ENCODE measurements at regions not wholly inside any gene's neighbourhood (a gene's known extent, or its start where the extent isn't known, plus 50 kb on each side); places are given as distances from the start of the nearest gene placed in this dataset.

DNA sequence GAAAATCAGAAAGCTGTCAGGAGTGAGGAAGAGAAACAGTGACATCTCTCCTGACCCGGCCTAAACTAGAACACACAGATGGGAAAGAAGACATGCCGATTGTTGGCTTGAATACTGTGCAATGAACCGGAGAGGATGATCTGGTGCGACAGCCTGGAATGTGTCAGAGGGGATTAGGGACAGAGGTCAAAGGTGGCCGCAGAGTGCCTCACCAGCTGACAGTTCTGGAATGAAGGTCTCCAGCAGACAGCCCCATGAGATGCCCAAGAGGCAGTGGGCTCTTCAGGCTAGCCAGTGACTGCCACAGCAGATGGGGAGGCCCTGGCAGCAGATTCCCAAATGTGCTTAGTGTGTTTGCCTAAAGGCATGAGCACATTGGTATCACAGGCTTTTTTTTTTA, 623.2 kb downstream of the CDH8 start:
- Histone ChIP-seq H3K9me3 (no peaks in the 10 kb centered on the region), H3K27ac (no peak overlapping the region), H3K4me2 (no peak overlapping the region), H3K4me1 (no peaks in the 10 kb centered on the region), H3K4me3 (no peak overlapping the region)
- TF ChIP-seq EHF (CRISPR knock-in tag; IDR thresholded peaks at IDR 0.05), result no peak
- TF ChIP-seq ESRRA (IDR thresholded peaks at IDR 0.05; ENCODE audit: borderline replicate concordance, low read length), result no peak
- TF ChIP-seq ZFP36 (IDR thresholded peaks at IDR 0.05; ENCODE audit: borderline replicate concordance, partially characterized antibody), result no peak
- TF ChIP-seq HDAC2 (IDR thresholded peaks at IDR 0.05), result no peak
- TF ChIP-seq RFX5 (IDR thresholded peaks at IDR 0.05), result no peak
- no peak for TF ChIP-seq KDM5A (IDR thresholded peaks at IDR 0.05)
- TF ChIP-seq, protein P1, sequence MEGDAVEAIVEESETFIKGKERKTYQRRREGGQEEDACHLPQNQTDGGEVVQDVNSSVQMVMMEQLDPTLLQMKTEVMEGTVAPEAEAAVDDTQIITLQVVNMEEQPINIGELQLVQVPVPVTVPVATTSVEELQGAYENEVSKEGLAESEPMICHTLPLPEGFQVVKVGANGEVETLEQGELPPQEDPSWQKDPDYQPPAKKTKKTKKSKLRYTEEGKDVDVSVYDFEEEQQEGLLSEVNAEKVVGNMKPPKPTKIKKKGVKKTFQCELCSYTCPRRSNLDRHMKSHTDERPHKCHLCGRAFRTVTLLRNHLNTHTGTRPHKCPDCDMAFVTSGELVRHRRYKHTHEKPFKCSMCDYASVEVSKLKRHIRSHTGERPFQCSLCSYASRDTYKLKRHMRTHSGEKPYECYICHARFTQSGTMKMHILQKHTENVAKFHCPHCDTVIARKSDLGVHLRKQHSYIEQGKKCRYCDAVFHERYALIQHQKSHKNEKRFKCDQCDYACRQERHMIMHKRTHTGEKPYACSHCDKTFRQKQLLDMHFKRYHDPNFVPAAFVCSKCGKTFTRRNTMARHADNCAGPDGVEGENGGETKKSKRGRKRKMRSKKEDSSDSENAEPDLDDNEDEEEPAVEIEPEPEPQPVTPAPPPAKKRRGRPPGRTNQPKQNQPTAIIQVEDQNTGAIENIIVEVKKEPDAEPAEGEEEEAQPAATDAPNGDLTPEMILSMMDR (IDR thresholded peaks at IDR 0.05), result no peak
- no peak for TF ChIP-seq CBX8 (IDR thresholded peaks at IDR 0.05)
- TF ChIP-seq, protein P2, sequence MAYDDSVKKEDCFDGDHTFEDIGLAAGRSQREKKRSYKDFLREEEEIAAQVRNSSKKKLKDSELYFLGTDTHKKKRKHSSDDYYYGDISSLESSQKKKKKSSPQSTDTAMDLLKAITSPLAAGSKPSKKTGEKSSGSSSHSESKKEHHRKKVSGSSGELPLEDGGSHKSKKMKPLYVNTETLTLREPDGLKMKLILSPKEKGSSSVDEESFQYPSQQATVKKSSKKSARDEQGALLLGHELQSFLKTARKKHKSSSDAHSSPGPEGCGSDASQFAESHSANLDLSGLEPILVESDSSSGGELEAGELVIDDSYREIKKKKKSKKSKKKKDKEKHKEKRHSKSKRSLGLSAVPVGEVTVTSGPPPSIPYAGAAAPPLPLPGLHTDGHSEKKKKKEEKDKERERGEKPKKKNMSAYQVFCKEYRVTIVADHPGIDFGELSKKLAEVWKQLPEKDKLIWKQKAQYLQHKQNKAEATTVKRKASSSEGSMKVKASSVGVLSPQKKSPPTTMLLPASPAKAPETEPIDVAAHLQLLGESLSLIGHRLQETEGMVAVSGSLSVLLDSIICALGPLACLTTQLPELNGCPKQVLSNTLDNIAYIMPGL (CRISPR knock-in tag; IDR thresholded peaks at IDR 0.05; ENCODE audit: borderline replicate concordance), result no peak
- TF ChIP-seq, protein P3, sequence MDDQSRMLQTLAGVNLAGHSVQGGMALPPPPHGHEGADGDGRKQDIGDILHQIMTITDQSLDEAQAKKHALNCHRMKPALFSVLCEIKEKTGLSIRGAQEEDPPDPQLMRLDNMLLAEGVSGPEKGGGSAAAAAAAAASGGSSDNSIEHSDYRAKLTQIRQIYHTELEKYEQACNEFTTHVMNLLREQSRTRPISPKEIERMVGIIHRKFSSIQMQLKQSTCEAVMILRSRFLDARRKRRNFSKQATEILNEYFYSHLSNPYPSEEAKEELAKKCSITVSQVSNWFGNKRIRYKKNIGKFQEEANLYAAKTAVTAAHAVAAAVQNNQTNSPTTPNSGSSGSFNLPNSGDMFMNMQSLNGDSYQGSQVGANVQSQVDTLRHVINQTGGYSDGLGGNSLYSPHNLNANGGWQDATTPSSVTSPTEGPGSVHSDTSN (IDR thresholded peaks at IDR 0.05), result no peak
- TF ChIP-seq, protein P4, sequence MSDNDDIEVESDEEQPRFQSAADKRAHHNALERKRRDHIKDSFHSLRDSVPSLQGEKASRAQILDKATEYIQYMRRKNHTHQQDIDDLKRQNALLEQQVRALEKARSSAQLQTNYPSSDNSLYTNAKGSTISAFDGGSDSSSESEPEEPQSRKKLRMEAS (IDR thresholded peaks at IDR 0.05), result no peak
- no peak for TF ChIP-seq NPAS2 (CRISPR knock-in tag; IDR thresholded peaks at IDR 0.05; ENCODE audit: borderline replicate concordance)
- no peak for TF ChIP-seq FOSB (CRISPR knock-in tag; IDR thresholded peaks at IDR 0.05)
- TF ChIP-seq, protein P5, sequence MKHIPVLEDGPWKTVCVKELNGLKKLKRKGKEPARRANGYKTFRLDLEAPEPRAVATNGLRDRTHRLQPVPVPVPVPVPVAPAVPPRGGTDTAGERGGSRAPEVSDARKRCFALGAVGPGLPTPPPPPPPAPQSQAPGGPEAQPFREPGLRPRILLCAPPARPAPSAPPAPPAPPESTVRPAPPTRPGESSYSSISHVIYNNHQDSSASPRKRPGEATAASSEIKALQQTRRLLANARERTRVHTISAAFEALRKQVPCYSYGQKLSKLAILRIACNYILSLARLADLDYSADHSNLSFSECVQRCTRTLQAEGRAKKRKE (CRISPR knock-in tag; IDR thresholded peaks at IDR 0.05; ENCODE audit: low read depth), result no peak
- no peak for TF ChIP-seq GATA3 (IDR thresholded peaks at IDR 0.05; ENCODE audit: borderline replicate concordance)
- TF ChIP-seq, protein P6, sequence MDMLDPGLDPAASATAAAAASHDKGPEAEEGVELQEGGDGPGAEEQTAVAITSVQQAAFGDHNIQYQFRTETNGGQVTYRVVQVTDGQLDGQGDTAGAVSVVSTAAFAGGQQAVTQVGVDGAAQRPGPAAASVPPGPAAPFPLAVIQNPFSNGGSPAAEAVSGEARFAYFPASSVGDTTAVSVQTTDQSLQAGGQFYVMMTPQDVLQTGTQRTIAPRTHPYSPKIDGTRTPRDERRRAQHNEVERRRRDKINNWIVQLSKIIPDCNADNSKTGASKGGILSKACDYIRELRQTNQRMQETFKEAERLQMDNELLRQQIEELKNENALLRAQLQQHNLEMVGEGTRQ (IDR thresholded peaks at IDR 0.05), result no peak
- POLR2A ChIA-PET, result no interaction called here
- ATAC-seq, result no peak
- WGBS (ENCODE audit: missing lambda C conversion rate), result 29% methylated on average over 5 of the region's 5 CpGs
- DNase-seq (ENCODE audit: low read depth in 1 of 2, low spot score in 1 of 2), result no peak
- CTCF ChIA-PET, result no interaction called here
- no peak for FAIRE-seq

DNA sequence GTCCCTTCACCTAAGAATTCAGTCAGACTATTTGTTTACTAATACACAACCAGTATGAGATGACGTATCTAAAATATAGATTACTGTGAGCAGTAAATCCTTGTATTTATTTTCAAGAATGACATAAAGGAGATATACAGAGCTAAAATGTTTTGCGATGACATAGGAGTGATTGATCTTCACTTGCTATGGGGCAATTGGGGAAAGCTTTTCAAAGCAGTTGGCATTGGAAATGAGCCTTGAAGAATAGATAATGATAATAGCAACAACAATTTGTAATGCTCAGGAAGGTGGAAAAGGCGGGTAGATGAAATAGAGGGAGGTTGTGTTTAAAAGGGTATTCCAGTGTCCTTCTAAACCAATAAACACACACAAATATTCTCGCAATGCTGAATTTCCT, 623.7 kb downstream of the CDH8 start:
- no peak overlapping the region for H3K4me3 ChIP-seq
- DNase-seq (ENCODE audit: low read depth in 1 of 2, low spot score in 1 of 2) (no peak), ATAC-seq (no peak), FAIRE-seq (no peak)
- no peak overlapping the region for H3K4me2 ChIP-seq
- 8% methylated on average over 4 of the region's 4 CpGs for WGBS (ENCODE audit: missing lambda C conversion rate)
- ChIA-PET POLR2A (no interaction called here), CTCF (no interaction called here)
- H3K9me3 ChIP-seq, result no peaks in the 10 kb centered on the region
- no peaks in the 10 kb centered on the region for H3K4me1 ChIP-seq
- TF ChIP-seq, protein P4 (IDR thresholded peaks at IDR 0.05), result no peak
- TF ChIP-seq GATA3 (IDR thresholded peaks at IDR 0.05; ENCODE audit: borderline replicate concordance) (no peak), EHF (CRISPR knock-in tag; IDR thresholded peaks at IDR 0.05) (no peak), FOSL2 (IDR thresholded peaks at IDR 0.05) (no peak), FOSL2 (CRISPR knock-in tag; IDR thresholded peaks at IDR 0.05) (no peak), POLR2AphosphoS2 (conservative IDR thresholded peaks at IDR 0.05; ENCODE audit: low read length) (no peak), CHD4 (IDR thresholded peaks at IDR 0.05; ENCODE audit: borderline replicate concordance) (no peak), JUNB (IDR thresholded peaks at IDR 0.05) (no peak), SMC3 (IDR thresholded peaks at IDR 0.05) (no peak), ESRRA (IDR thresholded peaks at IDR 0.05; ENCODE audit: borderline replicate concordance, low read length) (no peak), ZSCAN20 (CRISPR knock-in tag; IDR thresholded peaks at IDR 0.05) (no peak), PHF8 (IDR thresholded peaks at IDR 0.05; ENCODE audit: borderline replicate concordance, low read depth) (no peak)
- TF ChIP-seq, protein P7, sequence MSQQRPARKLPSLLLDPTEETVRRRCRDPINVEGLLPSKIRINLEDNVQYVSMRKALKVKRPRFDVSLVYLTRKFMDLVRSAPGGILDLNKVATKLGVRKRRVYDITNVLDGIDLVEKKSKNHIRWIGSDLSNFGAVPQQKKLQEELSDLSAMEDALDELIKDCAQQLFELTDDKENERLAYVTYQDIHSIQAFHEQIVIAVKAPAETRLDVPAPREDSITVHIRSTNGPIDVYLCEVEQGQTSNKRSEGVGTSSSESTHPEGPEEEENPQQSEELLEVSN (IDR thresholded peaks at IDR 0.05; ENCODE audit: borderline replicate concordance, low read depth), result no peak
- TF ChIP-seq, protein P8, sequence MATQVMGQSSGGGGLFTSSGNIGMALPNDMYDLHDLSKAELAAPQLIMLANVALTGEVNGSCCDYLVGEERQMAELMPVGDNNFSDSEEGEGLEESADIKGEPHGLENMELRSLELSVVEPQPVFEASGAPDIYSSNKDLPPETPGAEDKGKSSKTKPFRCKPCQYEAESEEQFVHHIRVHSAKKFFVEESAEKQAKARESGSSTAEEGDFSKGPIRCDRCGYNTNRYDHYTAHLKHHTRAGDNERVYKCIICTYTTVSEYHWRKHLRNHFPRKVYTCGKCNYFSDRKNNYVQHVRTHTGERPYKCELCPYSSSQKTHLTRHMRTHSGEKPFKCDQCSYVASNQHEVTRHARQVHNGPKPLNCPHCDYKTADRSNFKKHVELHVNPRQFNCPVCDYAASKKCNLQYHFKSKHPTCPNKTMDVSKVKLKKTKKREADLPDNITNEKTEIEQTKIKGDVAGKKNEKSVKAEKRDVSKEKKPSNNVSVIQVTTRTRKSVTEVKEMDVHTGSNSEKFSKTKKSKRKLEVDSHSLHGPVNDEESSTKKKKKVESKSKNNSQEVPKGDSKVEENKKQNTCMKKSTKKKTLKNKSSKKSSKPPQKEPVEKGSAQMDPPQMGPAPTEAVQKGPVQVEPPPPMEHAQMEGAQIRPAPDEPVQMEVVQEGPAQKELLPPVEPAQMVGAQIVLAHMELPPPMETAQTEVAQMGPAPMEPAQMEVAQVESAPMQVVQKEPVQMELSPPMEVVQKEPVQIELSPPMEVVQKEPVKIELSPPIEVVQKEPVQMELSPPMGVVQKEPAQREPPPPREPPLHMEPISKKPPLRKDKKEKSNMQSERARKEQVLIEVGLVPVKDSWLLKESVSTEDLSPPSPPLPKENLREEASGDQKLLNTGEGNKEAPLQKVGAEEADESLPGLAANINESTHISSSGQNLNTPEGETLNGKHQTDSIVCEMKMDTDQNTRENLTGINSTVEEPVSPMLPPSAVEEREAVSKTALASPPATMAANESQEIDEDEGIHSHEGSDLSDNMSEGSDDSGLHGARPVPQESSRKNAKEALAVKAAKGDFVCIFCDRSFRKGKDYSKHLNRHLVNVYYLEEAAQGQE (IDR thresholded peaks at IDR 0.05), result no peak
- no peak overlapping the region for H3K27ac ChIP-seq
